Right lobe of liver (tissue), 4 donors: ENCODE measurements at regions not wholly inside any gene's neighbourhood (a gene's known extent, or its start where the extent isn't known, plus 50 kb on each side); places are given as distances from the start of the nearest gene placed in this dataset.

ENCODE experiments used
- POLR2A ChIP-seq: fragments of 450-650 bp; IDR thresholded peaks from one replicate; pipeline ENCODE4 v1.6.1; 2017; ENCODE audit warnings: antibody characterized with exemption, mild to moderate bottlenecking
- TF ChIP-seq, protein P1 (sequence below), 4 donors: fragments of 200-600 bp in 3 of 4; fragments of 450-650 bp in 1 of 4; IDR thresholded peaks; one replicate each; pipeline versions ENCODE4 v1.5.1 to v1.8.0; 2016 to 2022; ENCODE audit warnings: antibody characterized with exemption in 4 of 4, mild to moderate bottlenecking in 2 of 4
- donor health status: DM: no; HTN: no; CAD: no.
- donor health status: DM: no; HTN: no; CAD: no.
- donor health status: DM: no; HTN: yes; CAD: no.

DNA sequence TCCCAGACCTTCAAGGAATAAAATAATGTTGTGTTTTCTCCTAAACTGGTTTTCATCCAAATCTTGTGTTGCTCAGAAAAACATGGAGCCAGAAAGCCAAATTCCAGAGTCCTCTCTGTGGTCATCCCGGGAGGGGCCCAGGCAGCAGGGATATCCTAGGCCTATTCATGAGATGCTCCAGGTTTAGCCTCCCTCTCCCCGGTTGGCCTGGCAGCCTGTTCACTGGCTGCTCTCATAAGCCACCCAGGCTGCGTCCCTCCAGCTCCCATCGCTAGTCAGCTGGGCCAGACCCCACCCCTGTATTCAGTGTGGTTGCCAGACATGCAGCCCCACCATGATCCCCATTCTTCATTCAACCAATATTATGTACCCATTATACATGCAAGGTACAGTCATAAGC is 113.4 kb upstream of the F3 start:
- TF ChIP-seq, protein P1, sequence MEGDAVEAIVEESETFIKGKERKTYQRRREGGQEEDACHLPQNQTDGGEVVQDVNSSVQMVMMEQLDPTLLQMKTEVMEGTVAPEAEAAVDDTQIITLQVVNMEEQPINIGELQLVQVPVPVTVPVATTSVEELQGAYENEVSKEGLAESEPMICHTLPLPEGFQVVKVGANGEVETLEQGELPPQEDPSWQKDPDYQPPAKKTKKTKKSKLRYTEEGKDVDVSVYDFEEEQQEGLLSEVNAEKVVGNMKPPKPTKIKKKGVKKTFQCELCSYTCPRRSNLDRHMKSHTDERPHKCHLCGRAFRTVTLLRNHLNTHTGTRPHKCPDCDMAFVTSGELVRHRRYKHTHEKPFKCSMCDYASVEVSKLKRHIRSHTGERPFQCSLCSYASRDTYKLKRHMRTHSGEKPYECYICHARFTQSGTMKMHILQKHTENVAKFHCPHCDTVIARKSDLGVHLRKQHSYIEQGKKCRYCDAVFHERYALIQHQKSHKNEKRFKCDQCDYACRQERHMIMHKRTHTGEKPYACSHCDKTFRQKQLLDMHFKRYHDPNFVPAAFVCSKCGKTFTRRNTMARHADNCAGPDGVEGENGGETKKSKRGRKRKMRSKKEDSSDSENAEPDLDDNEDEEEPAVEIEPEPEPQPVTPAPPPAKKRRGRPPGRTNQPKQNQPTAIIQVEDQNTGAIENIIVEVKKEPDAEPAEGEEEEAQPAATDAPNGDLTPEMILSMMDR (IDR thresholded peaks at IDR 0.05), result no peak
- TF ChIP-seq POLR2A, result no peak
